HG03354 (cell line): ENCODE measurements at regions not wholly inside any gene's neighbourhood (a gene's known extent, or its start where the extent isn't known, plus 50 kb on each side); places are given as distances from the start of the nearest gene placed in this dataset.

Experiments
- ATAC-seq: cut with Tn5 transposase; IDR thresholded peaks from one replicate; pipeline ENCODE4 v1.9.1; 2021; ENCODE audit warnings: mild to moderate bottlenecking; ENCODE audit not compliant: unreplicated experiment, poor library complexity, severe bottlenecking

GRCh38 chr18:44620812-44621211, 59.9 kb upstream of the SETBP1 start:
- ATAC-seq: no peak

- ATAC-seq: no peak
Measured at GRCh38 chr18:44624052-44624451, 56.6 kb upstream of the SETBP1 start.

- no peak for ATAC-seq
Measured at GRCh38 chr18:44625386-44625785, 55.3 kb upstream of the SETBP1 start.

GRCh38 chr18:44626236-44626635, 54.5 kb upstream of the SETBP1 start:
- ATAC-seq: no peak

GRCh38 chr18:44626807-44627206, 53.9 kb upstream of the SETBP1 start:
- no peak for ATAC-seq

GRCh38 chr18:44627280-44627679, 53.4 kb upstream of the SETBP1 start:
- no peak for ATAC-seq

GRCh38 chr18:44629406-44629805, 51.3 kb upstream of the SETBP1 start:
- no peak for ATAC-seq

- no peak for ATAC-seq
Measured at GRCh38 chr18:44630118-44630517, 50.6 kb upstream of the SETBP1 start.
